Aorta (tissue), 5 donors: ENCODE measurements at regions not wholly inside any gene's neighbourhood (a gene's known extent, or its start where the extent isn't known, plus 50 kb on each side); places are given as distances from the start of the nearest gene placed in this dataset.
"Not testable (repeated sequence)": the region's sequence is repeated elsewhere in the genome, so short reads cannot be mapped to it uniquely, and the experiment has no call there.

ENCODE experiments used
- ATAC-seq: fragments of 200-7000 bp; cut with Tn5 transposase; one replicate; pipeline ENCODE4 v1.9.1; 2022; ENCODE audit warnings: moderate library complexity; ENCODE audit not compliant: low FRiP score
- DNase-seq, 2 donors: peaks; one replicate each; pipeline ENCODE4 v3.0.0-alpha.2; 2020
- H3K27ac ChIP-seq, 2 donors: one replicate each; pipeline ENCODE4 v1.5.1; 2013; ENCODE audit warnings: low read length in 2 of 2, mild to moderate bottlenecking in 2 of 2, moderate library complexity in 2 of 2, control low read depth in 1 of 2, inconsistent platforms in 1 of 2, low read depth in 1 of 2
- H3K27me3 ChIP-seq, 2 donors: one replicate each; pipeline ENCODE4 v1.6.1; 2013; ENCODE audit warnings: control low read depth in 1 of 2, low read length in 1 of 2, mild to moderate bottlenecking in 1 of 2, moderate library complexity in 1 of 2; ENCODE audit not compliant: insufficient read depth in 2 of 2, control insufficient read depth in 1 of 2
- H3K36me3 ChIP-seq, 2 donors: one replicate each; pipeline ENCODE4 v1.6.1; 2013; ENCODE audit warnings: control low read depth in 1 of 2, low read length in 1 of 2, mild to moderate bottlenecking in 1 of 2; ENCODE audit not compliant: insufficient read depth in 2 of 2, control insufficient read depth in 1 of 2
- H3K4me1 ChIP-seq, 2 donors: one replicate each; pipeline ENCODE4 v1.6.1; 2013; ENCODE audit warnings: low read length in 2 of 2, control low read depth in 1 of 2, mild to moderate bottlenecking in 1 of 2, moderate library complexity in 1 of 2; ENCODE audit not compliant: insufficient read depth in 2 of 2, control insufficient read depth in 1 of 2
- H3K4me3 ChIP-seq, 2 donors: one replicate each; pipeline ENCODE4 v1.5.1; 2013; ENCODE audit warnings: low read length in 2 of 2, control low read depth in 1 of 2, mild to moderate bottlenecking in 1 of 2
- H3K9me3 ChIP-seq: one replicate; pipeline ENCODE4 v1.6.1; 2013; ENCODE audit warnings: mild to moderate bottlenecking, low read length; ENCODE audit not compliant: control insufficient read depth
- WGBS, 2 donors: extraction: QIAGEN DNeasy Blood & Tissue Kit; methylation state at CpG; one replicate each; pipeline ENCODE4 v1.1.7; 2013; 5-methylcytosine and 5-hydroxymethylcytosine counted together
- intact Hi-C, 2 donors: fragments of 100-400 bp; cut with DNase I; formaldehyde crosslinking; loops; one replicate each; pipeline versions ENCODE4 v1.14.2 to v1.15.0; 2022
- donor health status: healthy with polysubstance abuse.
- donor health status: Bipolar disorder and iron deficiency.
- donor health status: DM: no; HTN: no; CAD: no.
- donor health status: DM: no; HTN: no; CAD: no.
- donor health status: DM: yes; HTN: yes; CAD: no.

DNA sequence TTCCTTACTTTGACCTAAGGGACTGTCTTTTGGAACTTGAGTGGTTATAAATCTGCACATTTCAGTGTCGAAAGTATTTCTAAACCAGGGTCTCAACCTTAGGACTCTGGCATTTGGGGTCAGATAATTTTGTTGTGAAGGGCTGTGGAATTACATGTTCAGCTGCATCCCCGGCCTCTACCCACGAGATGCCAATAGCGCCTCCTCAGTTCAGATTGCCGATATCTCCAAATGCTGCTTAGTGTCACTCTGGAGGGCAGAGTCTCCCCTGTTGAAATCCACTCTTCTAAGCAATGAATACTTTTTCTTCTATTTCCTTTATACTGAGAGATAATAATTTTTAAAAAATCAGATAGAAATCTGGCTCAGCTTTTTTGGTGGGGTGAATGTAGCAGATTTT, 379.4 kb upstream of the RGS6 start:
- no peaks in the 10 kb centered on the region for H3K36me3 ChIP-seq
- no peak for ATAC-seq
- no peak for DNase-seq
- 93 to 97% methylated on average over 5 of the region's 5 CpGs for WGBS, 2 donors
- no peak overlapping the region for H3K4me3 ChIP-seq
- H3K9me3 ChIP-seq: no peaks in the 10 kb centered on the region
- H3K4me1 ChIP-seq: no peaks in the 10 kb centered on the region
- H3K27ac ChIP-seq: no peak overlapping the region
- H3K27me3 ChIP-seq: no peaks in the 10 kb centered on the region
- intact Hi-C loops: no loop called here

DNA sequence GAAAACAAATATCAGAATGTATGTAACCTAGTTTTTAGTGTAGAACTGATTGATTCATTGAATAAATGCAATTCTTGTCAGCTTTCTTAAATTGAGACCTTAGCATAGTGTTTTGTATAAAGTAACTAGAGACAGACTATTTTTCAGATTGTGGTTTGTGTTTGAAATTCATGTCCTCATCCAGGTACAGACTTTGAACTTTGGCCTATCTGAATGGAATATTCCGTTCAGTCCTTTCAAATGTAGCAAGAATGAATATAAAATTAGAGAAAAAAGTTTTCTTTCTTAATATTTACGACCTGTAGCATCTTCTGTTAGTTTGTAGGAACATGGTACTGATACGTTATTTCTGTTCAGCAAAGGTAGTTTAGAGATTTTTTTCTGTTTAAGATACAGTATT, 378.4 kb upstream of the RGS6 start:
- Histone ChIP-seq H3K36me3 (no peaks in the 10 kb centered on the region), H3K4me3 (no peak overlapping the region), H3K4me1 (no peaks in the 10 kb centered on the region), H3K9me3 (no peaks in the 10 kb centered on the region), H3K27ac (no peak overlapping the region), H3K27me3 (no peaks in the 10 kb centered on the region)
- ATAC-seq (no peak), DNase-seq (no peak)
- WGBS, 2 donors: 95 to 96% methylated on average over 3 of the region's 3 CpGs
- intact Hi-C loops: no loop called here

DNA sequence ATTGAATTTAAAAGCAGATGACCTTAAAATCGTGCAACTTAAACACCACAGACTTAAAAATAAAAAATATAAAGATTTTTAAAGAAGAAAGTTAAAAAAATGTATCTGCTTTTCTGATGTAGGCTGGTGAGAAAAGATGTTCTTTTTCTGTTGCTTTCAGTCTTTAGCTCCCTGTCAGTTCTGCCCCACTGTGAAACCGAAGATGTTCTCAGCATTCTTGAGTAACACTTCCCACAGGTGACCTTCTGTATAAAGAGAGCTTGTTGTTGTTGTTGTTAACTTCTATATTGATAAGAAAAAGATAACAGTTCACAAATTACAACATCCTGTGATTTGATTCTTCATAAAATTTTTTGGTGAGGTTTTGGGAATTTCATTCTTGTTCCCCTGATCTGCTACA, 377.9 kb upstream of the RGS6 start:
- DNase-seq: no peak
- Histone ChIP-seq H3K9me3 (no peaks in the 10 kb centered on the region), H3K4me3 (no peak overlapping the region), H3K4me1 (no peaks in the 10 kb centered on the region), H3K27ac (no peak overlapping the region), H3K36me3 (no peaks in the 10 kb centered on the region), H3K27me3 (no peaks in the 10 kb centered on the region)
- intact Hi-C loops: no loop called here
- no peak for ATAC-seq
- WGBS, 2 donors: 87 to 88% methylated on average over 2 of the region's 2 CpGs

DNA sequence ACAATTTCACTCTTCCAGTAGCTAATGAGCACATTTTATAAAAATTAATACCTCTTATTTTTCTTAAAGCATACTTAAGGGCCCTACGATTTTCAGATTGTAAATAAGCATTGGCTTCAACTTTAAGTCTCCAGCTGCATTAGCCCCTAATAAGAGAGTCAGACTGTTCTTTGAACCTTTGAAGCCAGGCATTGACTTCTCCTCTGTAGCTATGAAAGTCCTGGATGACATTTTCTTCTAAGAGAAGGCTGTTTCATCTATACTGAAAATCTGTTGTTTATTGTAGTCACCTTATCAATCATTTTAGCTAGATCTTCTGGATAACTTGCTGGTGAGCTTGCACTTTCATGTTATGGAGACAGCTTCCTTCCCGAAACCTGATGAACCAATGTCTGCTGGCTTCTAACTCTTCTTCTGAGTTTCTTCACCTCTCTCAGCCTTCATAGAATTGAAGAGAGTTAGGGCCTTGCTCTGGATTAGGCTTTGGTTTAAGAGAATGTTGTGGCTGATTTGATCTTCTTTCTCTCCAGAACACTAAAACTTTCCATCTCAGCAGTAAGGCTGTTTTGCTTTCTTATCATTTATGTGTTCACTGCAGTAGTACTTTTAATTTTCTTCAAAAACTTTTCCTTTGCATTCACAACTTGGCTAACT, 377.1 kb upstream of the RGS6 start:
- 94 to 96% methylated on average over 2 of the region's 2 CpGs for WGBS, 2 donors
- Histone ChIP-seq H3K9me3 (no peaks in the 10 kb centered on the region), H3K27me3 (no peaks in the 10 kb centered on the region), H3K36me3 (no peaks in the 10 kb centered on the region), H3K4me3 (no peak overlapping the region), H3K4me1 (no peaks in the 10 kb centered on the region), H3K27ac (no peak overlapping the region)
- ATAC-seq (no peak), DNase-seq (no peak)
- intact Hi-C loops: no loop called here

DNA sequence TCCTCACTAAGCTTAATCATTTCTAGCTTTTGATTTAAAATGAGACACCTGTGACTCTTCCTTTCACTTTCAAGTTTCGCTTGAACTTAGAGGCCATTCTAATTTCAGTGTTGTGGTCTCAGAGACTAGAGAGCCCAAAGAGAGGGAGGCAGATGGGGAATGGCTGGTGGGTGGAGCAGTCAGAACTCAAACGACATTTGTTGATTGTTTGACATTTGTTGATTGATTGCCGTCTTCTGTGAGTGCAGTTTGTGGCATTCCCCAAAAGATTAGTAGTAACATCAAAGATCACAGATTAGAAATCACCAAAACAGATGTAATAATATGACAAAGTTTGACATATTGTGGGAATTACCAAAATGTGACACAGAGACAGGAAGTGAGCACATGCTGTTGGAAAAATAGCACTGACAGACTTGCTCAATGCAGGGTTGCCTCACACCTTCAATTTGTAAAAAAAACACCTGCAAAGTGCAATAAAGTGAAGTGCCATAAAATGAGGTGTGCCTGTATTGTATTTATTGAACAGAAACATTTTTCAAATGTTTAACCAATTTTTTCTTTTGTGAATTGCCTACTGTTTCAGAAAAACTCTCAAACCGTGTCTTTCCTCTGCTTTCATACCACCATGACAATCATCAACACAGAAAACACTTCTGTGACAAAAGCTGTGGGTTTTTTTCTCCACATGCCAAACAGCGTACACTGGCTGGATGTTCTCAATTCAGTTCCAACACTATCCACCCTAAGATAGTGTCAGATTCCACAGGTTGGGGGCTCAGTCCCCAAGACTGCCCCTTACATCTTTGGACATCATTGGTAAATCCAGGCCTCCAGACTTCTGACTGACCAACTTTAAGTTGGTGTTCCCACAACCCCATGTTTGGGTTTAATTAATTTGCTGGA, 376.3 kb upstream of the RGS6 start:
- ATAC-seq: no peak

DNA sequence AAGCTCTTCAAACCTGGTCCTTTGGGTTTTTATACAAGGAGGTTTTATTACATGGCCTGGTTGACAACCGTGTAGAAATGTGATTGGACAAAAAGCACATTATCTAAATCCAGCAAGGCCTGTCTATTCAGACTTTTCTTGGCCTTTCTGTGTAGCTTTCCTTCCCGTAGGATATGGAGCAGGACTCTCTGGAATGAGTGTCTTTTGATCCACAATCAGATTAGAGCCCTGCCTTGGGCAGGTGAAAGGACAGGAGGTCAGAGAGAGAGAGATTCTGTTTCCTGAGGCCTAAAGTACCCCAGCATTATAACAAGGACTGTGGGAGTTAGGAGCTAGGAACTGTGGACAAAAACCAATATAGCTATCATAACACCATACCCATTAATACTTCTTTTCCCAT, 375.5 kb upstream of the RGS6 start:
- H3K27ac ChIP-seq: no peak overlapping the region
- H3K4me1 ChIP-seq: no peaks in the 10 kb centered on the region
- no peak overlapping the region for H3K4me3 ChIP-seq
- no peaks in the 10 kb centered on the region for H3K27me3 ChIP-seq
- H3K36me3 ChIP-seq: no peaks in the 10 kb centered on the region
- H3K9me3 ChIP-seq: no peaks in the 10 kb centered on the region
- intact Hi-C loops: no loop called here
- DNase-seq (no peak), ATAC-seq (no peak)
- 89 to 92% methylated on average over 2 of the region's 2 CpGs for WGBS, 2 donors

More for the DNA sequence above, 376.3 kb upstream of the RGS6 start:
- no peaks in the 10 kb centered on the region for H3K9me3 ChIP-seq
- H3K4me1 ChIP-seq: no peaks in the 10 kb centered on the region
- DNase-seq: no peak
- WGBS, 2 donors: 73 to 75% methylated on average over 5 of the region's 5 CpGs
- H3K4me3 ChIP-seq: no peak overlapping the region
- H3K36me3 ChIP-seq: no peaks in the 10 kb centered on the region
- no peaks in the 10 kb centered on the region for H3K27me3 ChIP-seq
- no peak overlapping the region for H3K27ac ChIP-seq
- intact Hi-C loops: no loop called here

DNA sequence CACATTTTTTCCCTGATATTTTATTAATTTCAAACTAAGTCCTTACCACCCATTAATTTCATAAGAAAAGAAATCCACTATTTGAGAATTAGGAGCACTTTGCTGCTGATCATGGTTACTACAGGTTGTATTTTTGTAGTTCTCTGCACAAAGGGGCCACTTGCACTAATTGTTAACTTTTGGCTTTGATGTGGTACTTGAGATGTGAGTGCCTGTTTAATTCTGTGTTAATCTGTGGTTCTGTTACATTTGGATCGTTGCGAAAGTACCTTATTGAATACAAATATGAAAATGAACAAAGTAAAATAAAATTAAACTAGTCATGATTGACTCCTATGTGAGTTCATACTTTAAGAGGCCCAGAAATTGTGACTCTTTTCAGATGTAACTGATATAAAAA, 374.9 kb upstream of the RGS6 start:
- Histone ChIP-seq H3K27ac (no peak overlapping the region), H3K27me3 (no peaks in the 10 kb centered on the region), H3K36me3 (no peaks in the 10 kb centered on the region), H3K4me3 (no peak overlapping the region), H3K4me1 (no peaks in the 10 kb centered on the region), H3K9me3 (no peaks in the 10 kb centered on the region)
- intact Hi-C loops: no loop called here
- 92 to 97% methylated on average over 2 of the region's 2 CpGs for WGBS, 2 donors
- ATAC-seq (no peak), DNase-seq (no peak)

DNA sequence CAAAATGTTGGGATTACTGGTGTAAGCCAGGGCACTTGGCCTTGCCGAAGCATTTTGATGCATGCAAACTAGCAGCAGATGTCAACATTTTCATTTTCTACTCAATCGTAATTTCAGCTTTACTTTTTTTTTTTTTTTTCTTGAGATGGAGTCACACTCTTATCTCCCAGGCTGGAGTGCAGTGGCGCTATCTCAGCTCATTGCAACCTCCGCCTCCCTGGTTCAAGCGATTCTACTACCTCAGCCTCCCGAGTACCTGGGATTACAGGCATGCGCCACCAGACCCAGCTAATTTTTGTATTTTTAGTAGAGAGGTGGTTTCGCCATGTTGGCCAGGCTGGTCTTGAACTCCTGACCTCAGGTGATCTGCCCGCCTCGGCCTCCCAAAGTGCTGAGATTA, 373.3 kb upstream of the RGS6 start:
- H3K4me1 ChIP-seq, H3K36me3 ChIP-seq, DNase-seq, H3K4me3 ChIP-seq, H3K9me3 ChIP-seq, H3K27me3 ChIP-seq, intact Hi-C loops, H3K27ac ChIP-seq, ATAC-seq: not testable (repeated sequence)
- WGBS, 2 donors: 97 to 98% methylated on average over 10 of the region's 10 CpGs

DNA sequence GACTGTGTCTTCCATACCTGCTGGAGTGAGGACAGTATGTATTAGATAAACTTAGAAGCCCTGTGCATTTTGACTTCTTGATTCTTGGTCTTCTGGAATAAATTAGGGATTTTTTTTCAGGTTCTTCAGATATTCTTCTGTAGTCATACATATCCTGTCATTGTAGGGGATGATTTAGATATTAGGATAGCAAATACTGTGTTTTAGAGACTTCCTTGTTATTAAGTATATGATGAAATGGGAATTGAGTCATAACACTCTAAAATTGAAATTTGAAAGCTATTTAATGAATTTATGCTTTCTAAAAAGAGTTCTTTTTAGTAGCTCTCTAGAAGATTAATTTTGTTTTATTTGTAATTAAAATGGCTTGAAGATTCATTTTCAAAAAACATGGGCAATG, 371.5 kb upstream of the RGS6 start:
- no peak for ATAC-seq
- Histone ChIP-seq H3K4me1 (no peaks in the 10 kb centered on the region), H3K27ac (no peak overlapping the region), H3K27me3 (no peaks in the 10 kb centered on the region), H3K9me3 (no peaks in the 10 kb centered on the region), H3K36me3 (no peaks in the 10 kb centered on the region), H3K4me3 (no peak overlapping the region)
- no peak for DNase-seq
- intact Hi-C loops: no loop called here
